Lower leg skin (tissue), 4 donors: ENCODE measurements at regions not wholly inside any gene's neighbourhood (a gene's known extent, or its start where the extent isn't known, plus 50 kb on each side); places are given as distances from the start of the nearest gene placed in this dataset.

ENCODE experiments used
- DNase-seq, 2 donors: peaks; one replicate each; pipeline ENCODE4 v3.0.0-alpha.2; 2019; ENCODE audit warnings: low spot score in 2 of 2
- H3K4me3 ChIP-seq: fragments of 200-600 bp; sonication (generic); 2 replicates; pipeline ENCODE4 v1.5.1; 2017; ENCODE audit warnings: mild to moderate bottlenecking, low read depth; ENCODE audit not compliant: poor library complexity, severe bottlenecking
- POLR2A ChIP-seq, 2 donors: fragments of 450-650 bp; IDR thresholded peaks; one replicate each; pipeline ENCODE4 v1.6.1; 2016 to 2017; ENCODE audit warnings: antibody characterized with exemption in 2 of 2, mild to moderate bottlenecking in 1 of 2, moderate library complexity in 1 of 2
- WGBS, 2 donors: methylation state at CpG; one replicate each; pipeline ENCODE4 v1.1.5; 2018; 5-methylcytosine and 5-hydroxymethylcytosine counted together
- intact Hi-C: fragments of 100-400 bp; cut with DNase I; formaldehyde crosslinking; loops from one replicate; pipeline ENCODE4 v1.15.0; 2023; ENCODE audit warnings: low total_unique reads
- TF ChIP-seq, protein P1 (sequence below), 3 donors: fragments of 450-650 bp; IDR thresholded peaks; one replicate each; pipeline ENCODE4 v1.5.1; 2016; ENCODE audit warnings: antibody characterized with exemption in 3 of 3, mild to moderate bottlenecking in 3 of 3, moderate library complexity in 2 of 3

DNA sequence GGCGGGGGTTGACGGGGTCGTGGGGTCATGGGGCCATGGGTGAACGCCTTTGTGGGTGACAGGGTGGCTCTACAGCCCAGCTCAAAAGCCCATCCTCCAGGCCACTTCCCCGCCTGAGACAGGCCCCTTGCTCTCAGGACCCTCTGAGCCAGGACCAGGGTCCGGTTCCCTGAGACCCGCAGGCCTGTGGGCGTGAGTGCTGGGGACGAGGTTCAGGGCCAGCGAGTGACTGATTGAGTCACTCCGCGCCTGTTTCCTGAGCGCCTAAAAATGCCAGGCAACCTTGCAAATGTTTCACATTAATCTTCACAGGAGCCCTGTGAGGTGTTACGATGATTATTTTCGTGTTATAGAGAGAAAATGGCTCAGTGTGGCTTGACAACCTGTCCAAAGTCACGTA is 97.8 kb downstream of the ZNF674 start:
- peak overlapping the region; percentile 65 for H3K4me3 ChIP-seq
- 0 to 24% methylated on average over 5 to 16 of the region's 16 CpGs for WGBS, 2 donors
- TF ChIP-seq, protein P1, sequence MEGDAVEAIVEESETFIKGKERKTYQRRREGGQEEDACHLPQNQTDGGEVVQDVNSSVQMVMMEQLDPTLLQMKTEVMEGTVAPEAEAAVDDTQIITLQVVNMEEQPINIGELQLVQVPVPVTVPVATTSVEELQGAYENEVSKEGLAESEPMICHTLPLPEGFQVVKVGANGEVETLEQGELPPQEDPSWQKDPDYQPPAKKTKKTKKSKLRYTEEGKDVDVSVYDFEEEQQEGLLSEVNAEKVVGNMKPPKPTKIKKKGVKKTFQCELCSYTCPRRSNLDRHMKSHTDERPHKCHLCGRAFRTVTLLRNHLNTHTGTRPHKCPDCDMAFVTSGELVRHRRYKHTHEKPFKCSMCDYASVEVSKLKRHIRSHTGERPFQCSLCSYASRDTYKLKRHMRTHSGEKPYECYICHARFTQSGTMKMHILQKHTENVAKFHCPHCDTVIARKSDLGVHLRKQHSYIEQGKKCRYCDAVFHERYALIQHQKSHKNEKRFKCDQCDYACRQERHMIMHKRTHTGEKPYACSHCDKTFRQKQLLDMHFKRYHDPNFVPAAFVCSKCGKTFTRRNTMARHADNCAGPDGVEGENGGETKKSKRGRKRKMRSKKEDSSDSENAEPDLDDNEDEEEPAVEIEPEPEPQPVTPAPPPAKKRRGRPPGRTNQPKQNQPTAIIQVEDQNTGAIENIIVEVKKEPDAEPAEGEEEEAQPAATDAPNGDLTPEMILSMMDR (IDR thresholded peaks at IDR 0.05), result no peak
- no peak for TF ChIP-seq POLR2A (IDR thresholded peaks at IDR 0.05)
- intact Hi-C loops, result no loop called here
- DNase-seq, result peak in 1 of 2 donors; percentile 10

DNA sequence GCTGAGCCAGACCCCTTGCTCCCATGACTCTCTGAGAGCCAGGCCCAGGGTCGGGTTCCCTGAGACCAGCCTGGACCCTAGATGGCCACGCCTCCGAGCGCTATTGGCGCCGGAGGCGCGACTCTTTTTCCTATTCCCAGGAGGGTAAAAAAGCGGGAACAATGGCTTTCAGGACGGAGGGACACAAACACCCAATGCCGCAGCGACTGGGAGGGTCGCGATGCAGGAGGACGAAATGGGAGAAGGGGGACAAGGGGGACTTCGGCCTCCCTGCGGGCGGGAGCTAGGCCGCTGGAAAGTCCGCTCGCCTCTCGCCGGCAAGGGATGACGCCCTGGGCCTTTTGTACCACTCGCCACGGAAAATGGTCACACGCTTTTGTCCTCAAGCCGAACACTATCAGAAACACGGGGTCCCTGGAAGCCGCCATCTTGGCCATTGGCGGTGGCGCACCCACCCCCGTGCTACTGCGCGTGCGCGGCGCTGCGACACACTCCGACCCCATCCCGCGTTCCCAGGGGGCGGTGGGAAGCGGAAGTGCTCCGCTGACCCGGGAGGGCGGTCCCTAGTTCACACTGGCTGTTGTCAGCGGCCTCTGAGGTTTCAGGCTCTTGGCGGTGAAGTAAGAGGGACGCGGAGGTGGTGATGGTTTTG is 98.4 kb downstream of the ZNF674 start:
- DNase-seq, result peak; percentile 69 to 96
- intact Hi-C loops, result no loop called here
- WGBS, 2 donors, result 2 to 38% methylated on average over 9 to 51 of the region's 51 CpGs
- H3K4me3 ChIP-seq, result peak overlapping the region; percentile 65
- TF ChIP-seq, protein P1 (IDR thresholded peaks at IDR 0.05), result no peak
- peak in 1 of 2 donors; percentile 18 for TF ChIP-seq POLR2A (IDR thresholded peaks at IDR 0.05)

DNA sequence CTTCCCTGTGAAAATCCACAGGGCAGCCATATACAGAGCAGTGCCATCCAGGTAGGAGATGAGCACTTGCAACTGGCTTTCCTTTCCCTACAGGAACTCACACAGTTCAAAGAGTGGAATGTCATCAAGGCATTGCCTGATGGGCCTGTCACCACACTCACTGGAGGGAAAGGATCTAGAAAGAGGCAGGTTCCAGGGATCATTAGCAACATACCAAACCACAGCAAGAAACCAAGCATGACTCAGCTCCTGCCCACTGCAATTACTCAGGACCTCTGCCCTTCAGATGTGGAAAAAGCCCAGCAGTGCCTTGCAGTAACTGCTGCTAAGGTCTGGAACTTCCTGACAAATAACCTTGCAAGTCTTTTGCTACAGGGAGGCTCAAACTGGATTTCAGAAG is 101.2 kb downstream of the ZNF674 start:
- intact Hi-C loops, result no loop called here
- no peak for DNase-seq
- TF ChIP-seq POLR2A (IDR thresholded peaks at IDR 0.05), result no peak
- TF ChIP-seq, protein P1 (IDR thresholded peaks at IDR 0.05), result no peak
- H3K4me3 ChIP-seq, result no peak overlapping the region

DNA sequence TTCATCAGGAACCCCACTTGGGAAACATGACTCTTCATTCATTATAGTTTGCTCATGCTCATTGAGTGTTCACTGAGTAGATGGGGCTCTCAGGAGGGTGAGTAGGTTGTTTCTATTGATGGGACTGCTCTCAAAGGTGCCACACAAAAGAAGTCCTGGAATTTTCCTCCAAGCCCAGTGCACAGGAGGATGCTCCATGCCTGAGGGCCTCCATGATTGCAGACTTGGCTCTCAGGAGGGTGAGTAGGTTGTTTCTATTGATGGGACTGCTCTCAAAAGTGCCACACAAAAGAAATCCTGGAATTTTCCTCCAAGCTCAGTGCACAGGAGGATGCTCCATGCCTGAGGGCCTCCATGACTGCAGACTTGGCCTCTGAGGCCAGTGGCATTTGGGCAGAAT is 108.5 kb downstream of the ZNF674 start:
- TF ChIP-seq, protein P1 (IDR thresholded peaks at IDR 0.05), result no peak

DNA sequence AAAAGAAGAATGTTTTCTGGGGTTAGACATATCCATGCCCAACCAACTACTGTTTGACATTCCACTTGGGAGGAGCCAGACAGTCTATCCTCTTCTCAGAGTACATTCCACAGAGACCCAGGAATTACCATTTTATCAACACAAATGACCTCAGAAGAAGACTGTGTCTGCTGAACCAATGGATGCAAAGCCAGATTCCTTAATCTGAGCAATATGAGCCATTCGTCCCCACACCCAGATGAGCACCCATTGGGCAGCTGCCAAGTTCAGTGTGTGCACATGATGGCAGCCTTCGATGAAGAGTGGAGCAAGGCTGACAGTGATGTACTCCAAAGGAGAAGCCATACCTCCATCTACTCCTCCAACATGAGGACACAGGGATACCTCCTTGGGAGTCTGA is 111.3 kb downstream of the ZNF674 start:
- H3K4me3 ChIP-seq, result no peak overlapping the region
- peak in 1 of 2 donors; percentile 58 for DNase-seq
- intact Hi-C loops, result no loop called here
- WGBS, 2 donors, result 67 to 75% methylated on average over 2 of the region's 2 CpGs
- no peak for TF ChIP-seq POLR2A (IDR thresholded peaks at IDR 0.05)
- TF ChIP-seq, protein P1 (IDR thresholded peaks at IDR 0.05), result no peak

More for the DNA sequence above, 108.5 kb downstream of the ZNF674 start:
- H3K4me3 ChIP-seq, result no peak overlapping the region
- no peak for DNase-seq
- intact Hi-C loops, result no loop called here
